ENCODE measurements at regions not wholly inside any gene's neighbourhood (a gene's known extent, or its start where the extent isn't known, plus 50 kb on each side); places are given as distances from the start of the nearest gene placed in this dataset.
A peak's percentile ranks its signal among the peaks of the same experiment; 100 is the strongest.

- TF ChIP-seq CTCF (conservative IDR thresholded peaks at IDR 0.05): no peak
- no peak overlapping the region for H3K27ac ChIP-seq
These were observed 135.0 kb downstream of the FOXD2 start for GRCh38 chr1:47572731-47573430.

GRCh38 chr1:47574451-47575165 lies 136.8 kb downstream of the FOXD2 start:
- no peak for TF ChIP-seq CTCF (conservative IDR thresholded peaks at IDR 0.05)
- no peak overlapping the region for H3K27ac ChIP-seq

GRCh38 chr1:47575855-47576757 lies 138.3 kb downstream of the FOXD2 start:
- TF ChIP-seq CTCF (conservative IDR thresholded peaks at IDR 0.05): no peak
- H3K27ac ChIP-seq: no peak overlapping the region

- no peak overlapping the region for H3K27ac ChIP-seq
- no peak for TF ChIP-seq CTCF (conservative IDR thresholded peaks at IDR 0.05)
These were observed 138.9 kb downstream of the FOXD2 start for GRCh38 chr1:47576758-47577115.

- no peak for TF ChIP-seq CTCF (conservative IDR thresholded peaks at IDR 0.05)
- H3K27ac ChIP-seq: peak overlapping the region; percentile 52
These were observed 139.6 kb downstream of the FOXD2 start for GRCh38 chr1:47577303-47578025.

GRCh38 chr1:47578026-47578720 lies 140.3 kb downstream of the FOXD2 start:
- peak overlapping the region; percentile 52 for H3K27ac ChIP-seq
- TF ChIP-seq CTCF (conservative IDR thresholded peaks at IDR 0.05): no peak
